ENCODE measurements at regions not wholly inside any gene's neighbourhood (a gene's known extent, or its start where the extent isn't known, plus 50 kb on each side); places are given as distances from the start of the nearest gene placed in this dataset.
"Not testable (repeated sequence)": the region's sequence is repeated elsewhere in the genome, so short reads cannot be mapped to it uniquely, and the experiment has no call there.

GRCh38 chr11:67809301-67809700 is 134.9 kb upstream of the ALDH3B2 start:
- not testable (repeated sequence) for TF ChIP-seq SUZ12 (IDR thresholded peaks at IDR 0.05); NFRKB (IDR thresholded peaks at IDR 0.05); FOXM1 (IDR thresholded peaks at IDR 0.05; ENCODE audit: borderline replicate concordance); ZNF384 (IDR thresholded peaks at IDR 0.05); SP1 (IDR thresholded peaks at IDR 0.05); FOXK2 (IDR thresholded peaks at IDR 0.05); TARDBP (IDR thresholded peaks at IDR 0.05); HDGF (IDR thresholded peaks at IDR 0.05; ENCODE audit: borderline replicate concordance); PKNOX1 (IDR thresholded peaks at IDR 0.05)

Data from HEK293T (cell line).